G401.6 (cell line): ENCODE measurements at regions not wholly inside any gene's neighbourhood (a gene's known extent, or its start where the extent isn't known, plus 50 kb on each side); places are given as distances from the start of the nearest gene placed in this dataset.

Source experiments
- FAIRE-seq: peaks from 2 replicates; lab custom pipeline; 2012; peaks lifted over from hg19 to GRCh38; lab: Jason Lieb, UNC

GRCh38 chr4:35247047-35247446, 997.3 kb downstream of the ARAP2 start:
- FAIRE-seq, result no peak

GRCh38 chr4:35250331-35250730, 994.0 kb downstream of the ARAP2 start:
- no peak for FAIRE-seq

- FAIRE-seq, result no peak
Measured at GRCh38 chr4:35250761-35251160, 993.6 kb downstream of the ARAP2 start.

GRCh38 chr4:35252071-35252470, 992.2 kb downstream of the ARAP2 start:
- no peak for FAIRE-seq

DNA sequence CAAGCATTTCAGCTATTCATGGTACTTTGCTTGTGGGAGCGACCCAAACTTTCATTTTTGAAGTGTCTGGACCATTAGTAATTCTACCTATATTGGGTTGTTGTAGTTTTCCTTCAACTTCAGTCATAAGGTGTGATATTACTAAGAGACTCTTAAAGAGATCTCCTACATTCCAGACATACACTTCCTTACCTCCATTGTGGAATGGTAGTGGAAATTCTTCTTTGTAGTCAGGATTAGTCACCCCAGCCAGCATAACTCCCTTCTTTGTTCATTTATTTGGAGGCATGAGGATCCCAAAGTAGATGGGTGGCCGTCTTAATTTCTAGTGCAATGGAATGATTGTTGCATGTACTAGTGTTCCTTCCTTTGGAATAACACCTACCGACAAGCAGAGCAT, 991.4 kb downstream of the ARAP2 start:
- FAIRE-seq, result no peak

DNA sequence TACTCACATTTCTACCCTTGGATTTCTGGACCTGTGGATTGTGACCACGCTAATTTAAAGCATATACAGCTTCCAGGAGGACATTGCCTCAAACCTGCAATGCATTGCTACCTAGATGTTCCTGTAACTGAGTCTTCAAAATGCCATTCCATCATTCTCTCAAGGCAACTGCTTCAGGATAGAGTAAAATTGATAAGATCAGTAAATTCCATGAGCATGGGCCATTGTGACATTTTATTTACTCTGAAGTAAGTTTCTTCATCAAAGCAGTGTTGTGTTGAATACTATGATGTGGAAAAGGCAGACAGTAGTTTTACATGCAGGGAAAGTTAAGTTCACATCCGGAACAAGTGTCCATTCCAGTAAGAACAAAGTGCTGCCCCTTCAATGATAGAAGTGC, 991.0 kb downstream of the ARAP2 start:
- FAIRE-seq, result no peak

GRCh38 chr4:35286434-35286833, 957.9 kb downstream of the ARAP2 start:
- FAIRE-seq, result no peak

- no peak for FAIRE-seq
Measured at GRCh38 chr4:35300996-35301774, 943.1 kb downstream of the ARAP2 start.

DNA sequence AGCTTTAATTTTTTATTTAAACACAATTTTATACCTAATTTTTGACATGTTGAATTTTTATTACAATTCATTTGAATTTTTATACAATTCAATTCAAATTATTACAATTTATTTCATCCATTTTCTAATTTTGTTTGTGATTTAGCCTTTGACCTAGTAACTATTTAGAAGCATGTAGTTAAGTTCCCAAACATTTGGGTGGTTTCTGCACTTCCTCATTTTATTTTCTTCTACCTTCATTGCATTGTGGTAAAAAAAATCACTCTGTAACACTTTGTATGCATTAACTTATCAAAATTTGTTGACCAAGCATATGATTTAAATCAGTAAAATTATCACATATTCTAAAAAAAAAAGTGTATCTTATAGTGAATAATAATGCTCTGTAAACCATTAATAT, 928.9 kb downstream of the ARAP2 start:
- FAIRE-seq, result peak; percentile 79

DNA sequence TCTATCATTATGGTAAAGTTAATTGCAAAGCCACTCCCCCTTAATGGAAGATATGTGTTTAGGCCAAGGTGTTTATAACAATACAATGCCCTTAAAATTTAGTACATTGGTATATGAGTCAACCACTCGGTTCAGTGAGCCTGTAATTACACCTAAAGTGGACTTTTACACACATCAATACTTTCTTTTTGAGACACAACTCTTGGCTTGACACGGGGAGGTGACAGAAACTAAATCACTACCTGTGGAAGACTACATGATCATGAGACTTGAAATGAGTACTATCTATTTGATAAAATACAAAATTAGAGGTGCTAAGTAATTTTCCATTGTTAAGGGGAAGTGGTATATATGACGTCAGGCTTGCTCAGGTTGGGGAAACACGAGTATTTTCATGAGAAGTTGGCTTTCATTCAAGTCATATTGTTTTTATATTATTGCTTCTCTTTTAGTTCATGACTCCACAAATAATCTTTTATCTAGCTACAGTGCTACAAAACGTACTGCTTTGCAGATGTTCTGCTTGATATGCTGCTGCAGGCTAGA, 918.3 kb downstream of the ARAP2 start:
- FAIRE-seq, result no peak

- FAIRE-seq, result no peak
Measured at GRCh38 chr4:35342833-35343232, 901.5 kb downstream of the ARAP2 start.

- FAIRE-seq, result no peak
Measured at GRCh38 chr4:35347276-35347675, 897.0 kb downstream of the ARAP2 start.

GRCh38 chr4:35358001-35358584, 886.2 kb downstream of the ARAP2 start:
- FAIRE-seq, result no peak

DNA sequence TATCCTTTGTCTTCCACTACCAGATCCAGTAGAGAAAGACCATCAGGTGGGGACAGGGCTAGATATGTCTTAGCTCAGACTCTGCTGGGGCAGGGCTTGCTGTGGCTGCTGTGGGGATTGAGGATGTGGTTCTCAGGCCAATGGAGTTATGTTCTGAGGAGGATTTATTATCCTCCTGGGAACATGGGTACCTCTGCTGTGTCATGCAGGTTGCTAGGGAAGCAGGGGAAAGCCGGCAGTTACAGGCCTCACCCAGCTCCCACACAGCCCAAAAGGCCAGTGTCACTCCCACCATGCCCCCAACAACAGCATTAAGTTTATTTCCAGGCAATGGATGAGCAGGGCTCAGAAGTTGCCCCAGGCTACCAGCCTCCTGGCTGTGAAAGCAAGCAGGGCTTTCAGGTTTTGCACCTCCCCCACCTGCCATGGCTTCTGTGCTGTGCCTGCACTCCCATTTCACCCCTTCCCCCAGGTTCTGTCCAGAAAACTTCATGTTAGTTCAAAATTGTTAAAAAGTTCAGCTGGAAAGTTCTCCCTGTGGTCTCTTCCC, 879.9 kb downstream of the ARAP2 start:
- no peak for FAIRE-seq

- no peak for FAIRE-seq
Measured at GRCh38 chr4:35365186-35365585, 879.1 kb downstream of the ARAP2 start.

- no peak for FAIRE-seq
Measured at GRCh38 chr4:35399912-35400311, 844.4 kb downstream of the ARAP2 start.

DNA sequence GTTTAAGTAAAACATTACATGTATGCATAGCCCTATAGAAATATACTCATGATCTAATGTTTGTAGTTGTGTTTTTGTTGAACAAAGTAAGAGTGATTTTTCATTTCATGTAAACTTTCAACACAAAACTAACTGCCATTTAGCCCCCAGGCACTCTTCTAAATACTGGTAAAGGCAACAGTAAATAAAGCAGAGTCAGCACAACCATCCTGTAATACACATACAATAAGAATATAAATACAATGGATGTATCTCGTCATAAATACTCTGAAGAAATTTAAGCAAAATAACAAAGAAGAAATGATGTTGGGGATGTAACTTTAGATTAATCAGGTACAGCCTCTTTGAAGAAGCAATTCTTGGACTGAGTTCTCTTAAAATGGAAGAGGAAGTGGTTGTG, 821.2 kb downstream of the ARAP2 start:
- FAIRE-seq, result no peak

GRCh38 chr4:35447474-35447873, 796.8 kb downstream of the ARAP2 start:
- no peak for FAIRE-seq

- FAIRE-seq, result no peak
Measured at GRCh38 chr4:35459045-35459444, 785.3 kb downstream of the ARAP2 start.

- FAIRE-seq, result no peak
Measured at GRCh38 chr4:35461931-35462659, 782.2 kb downstream of the ARAP2 start.

- no peak for FAIRE-seq
Measured at GRCh38 chr4:35463251-35463952, 780.9 kb downstream of the ARAP2 start.

DNA sequence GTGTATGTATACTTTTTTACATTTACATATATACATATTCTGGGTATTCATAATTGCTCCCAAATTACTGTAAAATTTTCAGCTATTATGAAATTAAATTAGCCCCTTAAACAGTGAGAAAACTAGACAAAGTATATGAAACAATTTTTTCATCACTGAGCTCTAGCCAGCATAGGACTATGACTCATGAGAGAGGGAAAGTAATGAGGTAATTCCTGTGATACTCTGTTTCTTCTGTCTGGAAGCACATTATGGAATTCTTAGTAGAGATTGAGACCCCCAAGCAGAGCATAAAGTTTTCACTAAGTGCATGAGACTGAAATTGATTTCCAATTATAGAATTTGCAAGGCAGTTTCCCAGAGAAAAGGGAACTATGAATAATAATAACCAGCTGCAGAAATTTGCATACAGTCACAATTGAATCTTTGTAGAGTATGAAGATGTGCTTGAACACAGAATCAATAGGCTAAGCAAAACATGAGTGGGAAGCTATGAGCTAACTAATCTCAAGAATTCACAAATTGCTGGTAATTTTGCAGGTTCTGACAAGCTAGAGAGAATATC, 779.3 kb downstream of the ARAP2 start:
- FAIRE-seq, result no peak
